Dedifferentiated amniotic fluid mesenchymal stem cell (primary cell): ENCODE measurements at regions not wholly inside any gene's neighbourhood (a gene's known extent, or its start where the extent isn't known, plus 50 kb on each side); places are given as distances from the start of the nearest gene placed in this dataset.
"Not testable (repeated sequence)": the region's sequence is repeated elsewhere in the genome, so short reads cannot be mapped to it uniquely, and the experiment has no call there.

Source experiments
- DNase-seq: peaks from one replicate; pipeline ENCODE4 v3.0.0-alpha.2; 2016; ENCODE audit errors: extremely low spot score

DNA sequence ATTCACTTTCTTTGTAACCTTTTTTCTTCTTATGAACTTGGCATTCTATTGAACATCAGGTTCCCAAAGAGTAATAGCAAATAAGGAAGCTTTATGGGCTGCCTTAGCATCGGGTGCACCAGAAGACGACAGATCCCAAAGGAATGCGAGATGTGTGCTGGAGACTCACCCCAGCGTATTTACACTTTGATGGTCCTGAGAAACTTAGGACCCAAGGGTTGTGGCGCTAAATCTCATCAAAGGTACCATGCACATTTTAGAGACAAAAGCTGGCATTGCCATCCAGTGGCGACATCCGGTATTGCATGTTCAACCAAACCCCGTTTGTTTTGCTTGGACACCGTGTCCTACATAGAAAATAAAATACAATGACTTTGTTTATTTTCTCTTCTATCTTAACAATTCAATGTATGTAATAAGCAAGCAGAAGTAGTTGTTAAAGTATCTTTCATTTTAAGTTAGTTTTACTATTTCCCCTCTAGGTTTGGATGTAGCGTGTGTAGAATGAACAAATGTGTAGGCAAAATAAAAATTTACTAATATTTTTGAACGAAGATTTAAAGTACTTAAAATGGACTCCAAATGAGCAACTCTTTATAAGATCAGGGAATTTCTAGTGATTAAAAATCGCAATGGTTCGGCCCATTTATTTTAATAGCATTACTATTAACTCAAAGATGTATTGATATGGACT is 1154.8 kb downstream of the GATA3 start:
- DNase-seq: peak; percentile 31

- DNase-seq: no peak
These were observed 1156.7 kb downstream of the GATA3 start for GRCh38 chr10:9211228-9211627.

DNA sequence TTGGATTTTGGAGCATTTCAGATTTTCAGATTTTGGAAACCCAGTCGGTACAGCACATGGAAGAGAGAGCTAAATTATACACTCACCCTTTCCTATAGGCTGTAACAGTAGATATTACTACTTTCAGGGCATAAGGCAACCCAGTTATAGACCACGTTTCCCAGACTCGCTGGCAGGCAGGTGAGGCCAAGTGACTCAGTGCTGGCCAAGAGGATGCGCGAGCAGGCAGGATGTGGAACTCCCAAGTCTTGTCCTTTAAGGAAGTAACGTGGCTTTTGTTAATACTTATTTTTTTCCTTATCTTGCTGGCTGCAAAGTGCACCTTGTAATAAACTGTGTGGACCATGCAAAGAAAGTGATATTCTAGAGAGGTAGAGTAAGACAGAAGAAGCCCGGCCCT is 1160.1 kb downstream of the GATA3 start:
- no peak for DNase-seq

GRCh38 chr10:9215121-9215520 is 1160.6 kb downstream of the GATA3 start:
- DNase-seq: no peak

DNA sequence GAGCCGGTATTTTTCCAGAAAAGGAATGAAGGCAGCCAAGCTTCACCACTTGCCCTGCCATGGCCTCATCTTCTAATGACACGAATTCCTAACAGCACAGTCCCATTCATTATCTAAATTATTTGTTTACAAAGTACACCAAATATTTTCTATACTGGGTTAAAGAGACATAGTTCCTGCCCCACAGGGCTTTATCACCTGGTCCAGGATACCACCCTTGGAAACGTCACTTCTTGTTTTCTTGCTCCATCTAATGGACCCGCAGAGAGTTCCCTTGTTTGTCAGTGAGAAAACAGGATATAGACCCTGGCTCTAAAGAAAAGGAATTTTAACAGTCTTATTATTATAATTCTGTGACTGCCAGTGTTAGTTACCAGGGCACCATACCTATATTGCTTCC is 1165.4 kb downstream of the GATA3 start:
- no peak for DNase-seq

- DNase-seq: no peak
These were observed 1168.4 kb downstream of the GATA3 start for GRCh38 chr10:9222917-9223316.

DNA sequence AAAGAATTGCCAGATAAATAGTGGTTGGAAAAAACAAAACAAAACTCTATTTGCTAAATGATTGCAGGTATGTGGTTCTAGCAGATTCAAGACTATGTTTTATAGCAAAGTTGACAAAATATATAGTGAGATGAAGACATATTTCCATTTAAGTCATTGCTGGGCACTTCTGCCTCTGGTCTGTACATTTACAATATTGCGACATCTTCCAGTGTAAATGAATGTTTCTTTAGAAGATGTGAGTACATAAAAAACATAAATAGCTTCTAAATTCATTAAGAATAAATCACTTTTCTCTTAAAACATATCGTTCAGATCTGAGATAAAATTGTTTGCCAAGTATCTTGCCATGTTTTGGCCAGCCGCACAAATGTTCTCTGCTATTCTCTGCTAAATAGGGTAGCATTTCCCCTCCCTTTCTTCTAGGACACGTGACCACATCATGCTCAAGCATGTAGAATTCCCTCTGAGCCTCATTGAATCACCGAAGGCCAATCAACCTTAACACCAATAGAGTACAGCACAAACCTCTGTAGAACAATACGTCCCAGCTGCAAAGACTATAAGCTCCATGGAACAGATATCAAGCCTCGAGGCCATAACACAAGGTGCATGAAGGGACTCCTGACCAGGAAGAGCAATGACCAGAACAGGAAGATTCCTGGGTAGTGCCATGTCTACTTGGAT is 1173.3 kb downstream of the GATA3 start:
- no peak for DNase-seq

GRCh38 chr10:9228771-9229170 is 1174.3 kb downstream of the GATA3 start:
- no peak for DNase-seq

DNA sequence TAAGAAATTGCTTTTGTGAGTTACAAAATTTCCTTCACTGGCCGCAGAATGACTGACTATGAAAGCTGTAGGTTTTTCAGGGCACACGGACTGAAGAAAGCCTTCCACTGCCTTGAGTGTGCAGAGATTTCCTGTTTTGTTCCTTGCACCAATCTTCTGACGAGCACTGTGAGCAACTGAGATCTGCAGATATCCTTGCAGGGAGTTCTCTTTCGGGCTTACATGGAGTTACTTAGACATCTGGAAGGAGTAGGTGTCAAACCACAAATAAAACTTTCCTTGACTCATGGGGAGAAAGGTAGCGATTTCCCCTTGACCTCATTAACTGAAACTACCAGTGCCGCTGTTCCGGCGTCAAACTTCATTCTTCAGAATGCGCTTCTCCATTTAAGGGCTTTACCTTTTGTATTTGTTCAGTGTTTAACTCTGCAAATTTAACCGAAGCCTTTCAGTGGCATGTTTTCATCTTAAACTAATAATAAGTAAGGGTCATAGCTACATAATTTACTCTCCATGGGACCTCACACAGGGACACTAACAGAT is 1175.3 kb downstream of the GATA3 start:
- no peak for DNase-seq

- DNase-seq: no peak
These were observed 1176.1 kb downstream of the GATA3 start for GRCh38 chr10:9230625-9231024.

GRCh38 chr10:9234191-9234590 is 1179.7 kb downstream of the GATA3 start:
- DNase-seq: no peak

DNA sequence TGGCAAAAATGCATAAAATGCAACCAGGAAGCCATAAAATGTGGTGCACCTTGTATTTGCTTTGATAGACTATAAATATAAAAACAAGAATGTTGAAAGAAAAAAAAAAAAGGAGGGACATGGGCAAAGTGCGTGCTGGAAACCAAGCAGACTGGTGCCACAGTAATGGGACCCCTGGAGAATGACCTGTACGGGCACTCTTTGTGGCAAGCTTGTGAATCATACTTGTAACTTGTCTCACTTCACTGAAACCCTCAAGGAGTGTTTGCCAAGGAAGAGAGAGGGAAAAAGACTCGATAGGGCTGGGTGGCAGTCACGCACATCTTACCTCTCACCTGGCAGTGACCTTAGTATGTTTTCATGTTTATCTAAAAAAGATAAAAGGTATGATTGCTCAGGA is 1183.6 kb downstream of the GATA3 start:
- DNase-seq: no peak

DNA sequence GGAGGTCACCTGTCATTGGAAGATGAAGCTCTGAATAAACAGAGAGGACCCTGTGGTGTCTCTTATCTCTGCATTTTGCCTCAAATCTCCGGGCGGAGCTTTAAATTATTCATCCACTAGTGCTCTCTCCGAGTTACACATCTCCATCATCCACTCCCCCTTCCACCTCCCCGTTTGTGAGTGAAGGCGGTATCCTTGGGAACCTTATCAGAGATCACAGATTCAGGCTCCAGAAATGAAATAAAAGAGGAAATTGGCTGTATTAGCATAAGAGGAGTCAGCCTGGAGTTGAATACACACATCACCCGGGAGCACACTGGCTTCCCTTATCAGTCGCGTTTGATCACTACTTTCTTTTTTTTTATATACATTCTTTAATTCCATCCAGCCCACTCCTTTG is 1184.8 kb downstream of the GATA3 start:
- DNase-seq: no peak

- DNase-seq: no peak
These were observed 1189.5 kb downstream of the GATA3 start for GRCh38 chr10:9243941-9244411.

DNA sequence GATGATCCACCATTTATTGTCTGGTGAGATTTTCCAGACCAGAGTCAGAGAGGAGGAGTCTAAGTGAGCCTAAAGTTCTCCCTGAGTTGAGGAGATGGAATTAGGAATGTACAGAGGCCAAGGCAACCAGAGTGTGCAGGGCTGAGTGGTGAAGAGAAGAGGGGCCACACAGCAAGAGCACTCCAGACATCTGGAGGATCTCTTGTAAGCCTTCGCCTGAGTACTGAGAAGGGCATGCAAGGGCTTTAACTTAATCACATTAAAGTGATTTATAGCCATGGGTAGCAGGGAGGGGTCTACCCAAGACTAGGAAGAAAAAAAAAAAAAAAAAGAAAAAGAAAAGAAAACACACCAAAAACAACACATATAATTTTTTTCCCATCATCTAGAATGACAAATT is 1190.4 kb downstream of the GATA3 start:
- no peak for DNase-seq

DNA sequence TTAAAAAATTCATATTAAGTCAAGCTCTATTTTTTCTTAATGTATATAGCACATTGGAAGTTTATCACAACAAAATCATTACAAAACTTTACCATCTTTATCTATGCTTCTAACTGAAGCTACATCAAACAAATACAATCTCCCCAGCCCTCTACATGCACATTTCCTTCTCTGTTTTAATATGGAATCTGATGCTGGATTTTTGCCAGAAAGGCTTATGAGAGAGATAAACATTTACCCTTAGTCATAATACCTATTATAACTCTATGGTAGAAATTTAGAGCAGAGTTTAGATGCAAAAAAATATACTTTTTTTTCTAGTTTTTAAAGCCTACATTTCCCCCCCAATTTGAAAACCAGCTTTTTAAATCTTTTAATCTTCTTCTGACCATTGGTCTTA is 1198.6 kb downstream of the GATA3 start:
- no peak for DNase-seq

GRCh38 chr10:9254353-9254752 is 1199.9 kb downstream of the GATA3 start:
- no peak for DNase-seq

- no peak for DNase-seq
These were observed 1206.2 kb downstream of the GATA3 start for GRCh38 chr10:9260690-9261089.

DNA sequence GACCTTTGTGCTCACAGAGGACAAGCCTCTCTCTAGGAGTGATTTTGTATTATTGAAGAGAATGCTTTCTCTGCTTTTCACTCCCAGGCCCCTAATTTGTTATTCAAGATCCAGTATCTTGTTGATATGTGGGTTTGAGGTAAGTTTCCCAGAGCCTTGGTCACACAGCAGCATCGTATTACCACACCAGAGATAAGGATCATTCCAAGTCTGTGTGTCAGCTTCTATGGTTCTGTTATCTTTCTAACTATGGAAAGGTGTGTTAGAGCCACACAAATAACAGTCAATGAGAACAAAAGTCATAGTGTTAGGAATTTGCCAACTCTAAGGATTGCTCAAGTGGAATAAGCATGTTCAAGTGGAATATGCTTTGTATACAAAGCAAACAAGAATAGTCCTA is 1208.3 kb downstream of the GATA3 start:
- DNase-seq: no peak

DNA sequence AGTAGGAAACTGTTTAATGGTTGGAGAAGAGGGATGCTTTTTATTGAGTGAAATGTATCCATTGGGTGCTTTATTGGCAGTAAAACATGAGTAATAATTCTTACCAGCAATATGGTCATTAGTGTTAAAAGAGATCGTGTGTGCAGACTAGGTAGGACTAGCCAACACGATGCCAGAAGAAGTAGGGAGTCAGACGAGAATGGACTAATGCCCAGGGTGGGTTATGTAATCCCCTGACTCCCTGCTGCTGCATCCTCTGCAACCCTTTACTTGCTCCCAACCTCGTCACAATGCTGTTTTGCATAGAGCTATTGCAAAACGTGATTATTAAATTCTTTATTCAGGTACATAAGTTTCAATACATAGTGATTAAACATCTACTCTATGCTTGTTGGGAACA is 1213.7 kb downstream of the GATA3 start:
- DNase-seq: no peak

DNA sequence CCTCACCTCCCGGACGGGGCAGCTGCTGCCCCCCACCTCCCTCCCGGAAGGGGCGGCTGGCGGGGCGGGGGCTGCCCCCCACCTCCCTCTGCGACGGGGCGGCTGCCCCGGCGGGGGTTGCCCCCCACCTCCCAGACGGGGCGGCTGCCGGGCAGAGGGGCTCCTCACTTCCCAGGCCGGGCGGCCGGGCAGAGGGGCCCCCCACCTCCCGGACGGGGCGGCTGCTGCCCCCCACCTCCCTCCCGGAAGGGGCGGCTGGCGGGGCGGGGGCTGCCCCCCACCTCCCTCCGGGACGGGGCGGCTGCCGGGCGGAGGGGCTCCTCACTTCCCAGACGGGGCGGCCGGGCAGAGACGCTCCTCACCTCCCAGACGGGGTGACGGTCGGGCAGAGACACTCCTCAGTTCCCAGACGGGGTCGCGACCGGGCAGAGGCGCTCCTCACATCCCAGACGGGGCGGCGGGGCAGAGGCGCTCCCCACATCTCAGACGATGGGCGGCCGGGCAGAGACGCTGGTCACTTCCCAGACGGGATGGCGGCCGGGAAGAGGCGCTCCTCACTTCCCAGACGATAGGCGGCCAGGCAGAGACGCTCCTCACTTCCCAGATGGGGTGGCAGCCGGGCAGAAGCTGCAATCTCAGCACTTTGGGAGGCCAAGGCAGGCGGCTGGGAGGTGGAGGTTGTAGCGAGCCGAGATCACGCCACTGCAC is 1218.8 kb downstream of the GATA3 start:
- DNase-seq: not testable (repeated sequence)

DNA sequence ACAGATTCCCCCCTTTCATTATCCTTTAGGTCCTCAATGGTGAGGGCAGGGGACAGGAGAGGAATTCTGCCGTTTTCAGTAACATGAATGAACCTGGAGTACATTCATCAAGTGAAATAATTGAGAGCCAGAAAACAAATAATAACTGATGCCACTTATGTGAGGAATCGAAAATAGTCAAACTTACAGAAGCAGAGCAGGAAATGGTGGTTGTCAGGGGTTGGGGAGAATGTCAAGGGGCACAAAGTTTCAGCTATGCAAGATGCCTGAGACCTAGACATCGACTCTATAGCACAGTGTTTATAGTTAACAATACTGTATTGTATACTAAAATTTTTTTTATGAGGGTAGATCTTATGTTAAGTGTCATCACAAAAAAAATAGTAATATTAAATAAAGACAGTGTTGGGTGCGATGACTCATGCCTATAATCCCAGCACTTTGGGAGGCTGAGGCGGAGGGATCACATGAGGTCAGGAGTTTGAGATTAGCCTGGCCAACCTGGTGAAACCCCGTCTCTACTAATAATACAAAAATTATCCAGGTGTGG is 1219.8 kb downstream of the GATA3 start:
- DNase-seq: no peak
